HEK293 (cell line): ENCODE measurements at regions not wholly inside any gene's neighbourhood (a gene's known extent, or its start where the extent isn't known, plus 50 kb on each side); places are given as distances from the start of the nearest gene placed in this dataset.

Source experiments
- GLI2 ChIP-seq: fragments of 450-650 bp; formaldehyde crosslinking; IDR thresholded peaks from 2 replicates; pipeline ENCODE4; 2017; ENCODE audit warnings: missing biosample characterization, missing genetic modification characterization, low read depth, borderline replicate concordance
- KLF10 ChIP-seq: fragments of 450-650 bp; IDR thresholded peaks from 2 replicates; pipeline ENCODE4 v1.5.1; 2018; ENCODE audit warnings: missing biosample characterization, mild to moderate bottlenecking, missing genetic modification characterization
- MZF1 ChIP-seq: fragments of 450-650 bp; formaldehyde crosslinking; IDR thresholded peaks from 2 replicates; pipeline ENCODE4 v1.5.1; 2017; ENCODE audit warnings: missing biosample characterization, missing genetic modification characterization, borderline replicate concordance
- REPIN1 ChIP-seq: fragments of 450-650 bp; formaldehyde crosslinking; IDR thresholded peaks from 2 replicates; pipeline ENCODE4 v1.5.1; 2017; ENCODE audit warnings: missing biosample characterization, missing genetic modification characterization, low read depth
- ZNF596 ChIP-seq: fragments of 450-650 bp; IDR thresholded peaks from 2 replicates; pipeline ENCODE4 v1.5.0; 2018; ENCODE audit warnings: missing biosample characterization, mild to moderate bottlenecking, missing genetic modification characterization, moderate library complexity
- TF ChIP-seq, protein P1 (sequence below): fragments of 450-650 bp; formaldehyde crosslinking; IDR thresholded peaks from 2 replicates; pipeline ENCODE4 v1.5.1; 2016; ENCODE audit warnings: missing biosample characterization, missing genetic modification characterization
- TF ChIP-seq, protein P2 (sequence below): fragments of 450-650 bp; formaldehyde crosslinking; IDR thresholded peaks from 2 replicates; pipeline ENCODE4 v1.5.1; 2016; ENCODE audit warnings: missing biosample characterization, missing genetic modification characterization

DNA sequence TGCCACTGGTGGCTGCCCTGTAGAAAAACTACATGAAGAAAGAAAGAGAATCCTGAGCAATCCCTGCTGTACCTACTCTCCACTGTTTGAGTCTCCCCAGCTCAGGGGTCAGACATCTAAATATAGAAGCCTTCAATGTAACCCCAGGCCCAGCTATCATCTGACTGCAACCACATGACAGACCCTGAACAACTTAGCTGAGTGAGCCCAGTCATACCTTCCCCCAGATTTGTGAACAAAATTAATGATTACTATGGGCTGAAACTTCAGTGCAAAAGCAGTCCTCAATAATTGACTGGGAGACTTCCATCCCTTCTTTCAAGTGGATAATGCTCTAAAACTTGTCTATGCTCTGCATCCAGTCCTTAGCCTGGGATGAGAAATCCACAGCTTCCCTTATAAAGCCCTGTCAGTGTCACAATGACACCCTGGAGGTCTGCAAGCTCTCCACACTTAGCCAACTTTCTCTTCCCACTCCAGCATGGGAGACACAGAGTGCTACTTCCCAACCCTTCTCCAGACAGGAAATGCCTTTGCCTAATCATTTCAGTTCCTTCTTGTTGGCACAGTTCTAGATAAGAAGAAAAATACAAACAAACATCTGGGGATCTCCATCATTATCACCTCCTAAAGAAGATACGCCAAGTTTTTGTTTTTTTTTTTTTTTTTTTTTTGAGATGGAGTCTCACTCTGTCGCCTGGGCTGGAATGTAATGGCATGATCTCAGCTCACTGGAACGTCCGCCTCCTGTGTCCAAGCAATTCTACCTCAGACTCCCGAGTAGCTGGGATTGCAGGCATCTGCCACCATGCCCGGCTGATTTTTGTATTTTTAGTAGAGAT is 198.5 kb upstream of the GADL1 start:
- TF ChIP-seq, protein P1, sequence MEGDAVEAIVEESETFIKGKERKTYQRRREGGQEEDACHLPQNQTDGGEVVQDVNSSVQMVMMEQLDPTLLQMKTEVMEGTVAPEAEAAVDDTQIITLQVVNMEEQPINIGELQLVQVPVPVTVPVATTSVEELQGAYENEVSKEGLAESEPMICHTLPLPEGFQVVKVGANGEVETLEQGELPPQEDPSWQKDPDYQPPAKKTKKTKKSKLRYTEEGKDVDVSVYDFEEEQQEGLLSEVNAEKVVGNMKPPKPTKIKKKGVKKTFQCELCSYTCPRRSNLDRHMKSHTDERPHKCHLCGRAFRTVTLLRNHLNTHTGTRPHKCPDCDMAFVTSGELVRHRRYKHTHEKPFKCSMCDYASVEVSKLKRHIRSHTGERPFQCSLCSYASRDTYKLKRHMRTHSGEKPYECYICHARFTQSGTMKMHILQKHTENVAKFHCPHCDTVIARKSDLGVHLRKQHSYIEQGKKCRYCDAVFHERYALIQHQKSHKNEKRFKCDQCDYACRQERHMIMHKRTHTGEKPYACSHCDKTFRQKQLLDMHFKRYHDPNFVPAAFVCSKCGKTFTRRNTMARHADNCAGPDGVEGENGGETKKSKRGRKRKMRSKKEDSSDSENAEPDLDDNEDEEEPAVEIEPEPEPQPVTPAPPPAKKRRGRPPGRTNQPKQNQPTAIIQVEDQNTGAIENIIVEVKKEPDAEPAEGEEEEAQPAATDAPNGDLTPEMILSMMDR (tag by site-specific recombination), result no peak
- TF ChIP-seq GLI2 (tag by site-specific recombination) (no peak), MZF1 (tag by site-specific recombination) (no peak), ZNF596 (tag by site-specific recombination) (no peak), KLF10 (tag by site-specific recombination) (no peak), REPIN1 (no peak)
- TF ChIP-seq, protein P2, sequence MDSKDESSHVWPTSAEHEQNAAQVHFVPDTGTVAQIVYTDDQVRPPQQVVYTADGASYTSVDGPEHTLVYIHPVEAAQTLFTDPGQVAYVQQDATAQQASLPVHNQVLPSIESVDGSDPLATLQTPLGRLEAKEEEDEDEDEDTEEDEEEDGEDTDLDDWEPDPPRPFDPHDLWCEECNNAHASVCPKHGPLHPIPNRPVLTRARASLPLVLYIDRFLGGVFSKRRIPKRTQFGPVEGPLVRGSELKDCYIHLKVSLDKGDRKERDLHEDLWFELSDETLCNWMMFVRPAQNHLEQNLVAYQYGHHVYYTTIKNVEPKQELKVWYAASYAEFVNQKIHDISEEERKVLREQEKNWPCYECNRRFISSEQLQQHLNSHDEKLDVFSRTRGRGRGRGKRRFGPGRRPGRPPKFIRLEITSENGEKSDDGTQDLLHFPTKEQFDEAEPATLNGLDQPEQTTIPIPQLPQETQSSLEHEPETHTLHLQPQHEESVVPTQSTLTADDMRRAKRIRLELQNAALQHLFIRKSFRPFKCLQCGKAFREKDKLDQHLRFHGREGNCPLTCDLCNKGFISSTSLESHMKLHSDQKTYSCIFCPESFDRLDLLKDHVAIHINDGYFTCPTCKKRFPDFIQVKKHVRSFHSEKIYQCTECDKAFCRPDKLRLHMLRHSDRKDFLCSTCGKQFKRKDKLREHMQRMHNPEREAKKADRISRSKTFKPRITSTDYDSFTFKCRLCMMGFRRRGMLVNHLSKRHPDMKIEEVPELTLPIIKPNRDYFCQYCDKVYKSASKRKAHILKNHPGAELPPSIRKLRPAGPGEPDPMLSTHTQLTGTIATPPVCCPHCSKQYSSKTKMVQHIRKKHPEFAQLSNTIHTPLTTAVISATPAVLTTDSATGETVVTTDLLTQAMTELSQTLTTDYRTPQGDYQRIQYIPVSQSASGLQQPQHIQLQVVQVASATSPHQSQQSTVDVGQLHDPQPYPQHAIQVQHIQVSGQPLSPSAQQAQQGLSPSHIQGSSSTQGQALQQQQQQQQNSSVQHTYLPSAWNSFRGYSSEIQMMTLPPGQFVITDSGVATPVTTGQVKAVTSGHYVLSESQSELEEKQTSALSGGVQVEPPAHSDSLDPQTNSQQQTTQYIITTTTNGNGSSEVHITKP (tag by site-specific recombination), result no peak
